Skeletal muscle tissue (tissue), 3 donors: ENCODE measurements at regions not wholly inside any gene's neighbourhood (a gene's known extent, or its start where the extent isn't known, plus 50 kb on each side); places are given as distances from the start of the nearest gene placed in this dataset.

Experiments used
- H3K27ac ChIP-seq: one replicate; pipeline ENCODE4 v1.7.0; 2013; ENCODE audit warnings: mild to moderate bottlenecking, low read depth, low read length, inconsistent platforms
- H3K27me3 ChIP-seq, 3 donors: one replicate each; pipeline ENCODE4 v1.7.0; 2013; ENCODE audit warnings: low read length in 3 of 3; ENCODE audit not compliant: control insufficient read depth in 3 of 3, insufficient read depth in 3 of 3
- H3K36me3 ChIP-seq, 3 donors: one replicate each; pipeline ENCODE4 v1.7.0; 2013; ENCODE audit warnings: low read length in 3 of 3; ENCODE audit not compliant: control insufficient read depth in 3 of 3, insufficient read depth in 3 of 3
- H3K4me1 ChIP-seq, 3 donors: one replicate each; pipeline ENCODE4 v1.7.0; 2013; ENCODE audit warnings: low read length in 3 of 3, mild to moderate bottlenecking in 3 of 3; ENCODE audit not compliant: control insufficient read depth in 3 of 3, insufficient read depth in 3 of 3
- H3K4me3 ChIP-seq, 3 donors: one replicate each; pipeline ENCODE4 v1.7.0; 2013; ENCODE audit warnings: low read length in 3 of 3
- H3K9ac ChIP-seq, 3 donors: one replicate each; pipeline ENCODE4 v1.7.0; 2013; ENCODE audit warnings: low read length in 3 of 3, mild to moderate bottlenecking in 3 of 3, moderate library complexity in 2 of 3, low read depth in 1 of 3
- H3K9me3 ChIP-seq, 3 donors: one replicate each; pipeline ENCODE4 v1.7.0; 2013; ENCODE audit warnings: low read length in 3 of 3; ENCODE audit not compliant: control insufficient read depth in 3 of 3
- donor health status: Osteomylitis.

GRCh38 chr22:47471406-47471805 lies 709.0 kb downstream of the TBC1D22A start:
- Histone ChIP-seq H3K9me3 (peaks cover 0 to 4% (median 3%) of the 10 kb centered on the region in 3 donors), H3K27ac (no peak overlapping the region), H3K4me3 (no peak overlapping the region), H3K9ac (no peak overlapping the region), H3K36me3 (no peaks in the 10 kb centered on the region), H3K27me3 (peaks cover 0 to 7% (median 0%) of the 10 kb centered on the region in 3 donors), H3K4me1 (no peaks in the 10 kb centered on the region)

GRCh38 chr22:47465809-47466208 lies 703.4 kb downstream of the TBC1D22A start:
- Histone ChIP-seq H3K36me3 (no peaks in the 10 kb centered on the region), H3K9ac (no peak overlapping the region), H3K27me3 (peaks cover 0 to 14% (median 5%) of the 10 kb centered on the region in 3 donors), H3K27ac (no peak overlapping the region), H3K9me3 (peaks cover 3 to 8% (median 4%) of the 10 kb centered on the region in 3 donors), H3K4me3 (no peak overlapping the region), H3K4me1 (no peaks in the 10 kb centered on the region)

DNA sequence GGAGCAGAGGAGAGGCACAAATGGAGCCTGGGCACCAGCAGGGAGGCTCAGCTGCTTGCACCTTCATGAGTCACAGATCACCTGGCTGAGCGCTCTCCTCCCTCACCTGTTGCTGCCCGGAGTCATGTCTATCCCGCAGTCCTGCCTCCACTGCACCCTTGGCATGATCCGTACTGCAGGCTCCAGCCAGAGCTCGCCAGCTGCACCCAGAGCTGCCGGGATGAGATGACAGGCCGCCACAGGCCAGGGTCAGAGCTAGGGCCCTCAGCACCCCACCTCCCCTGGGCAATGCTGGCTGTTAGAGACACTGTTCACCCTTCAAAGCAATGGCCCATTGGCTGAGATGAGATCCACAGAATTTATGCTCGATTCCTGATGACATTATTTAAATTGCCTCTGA lies 702.8 kb downstream of the TBC1D22A start:
- Histone ChIP-seq H3K36me3 (no peaks in the 10 kb centered on the region), H3K27me3 (peaks cover 0 to 12% (median 5%) of the 10 kb centered on the region in 3 donors), H3K9me3 (peaks cover 3 to 8% (median 4%) of the 10 kb centered on the region in 3 donors), H3K4me3 (no peak overlapping the region), H3K27ac (no peak overlapping the region), H3K9ac (no peak overlapping the region), H3K4me1 (no peaks in the 10 kb centered on the region)

GRCh38 chr22:47463220-47463619 lies 700.8 kb downstream of the TBC1D22A start:
- Histone ChIP-seq H3K9me3 (peaks cover 3 to 8% (median 4%) of the 10 kb centered on the region in 3 donors), H3K36me3 (no peaks in the 10 kb centered on the region), H3K27ac (no peak overlapping the region), H3K4me1 (no peaks in the 10 kb centered on the region), H3K4me3 (no peak overlapping the region), H3K27me3 (peaks cover 0 to 12% (median 5%) of the 10 kb centered on the region in 3 donors), H3K9ac (no peak overlapping the region)

- Histone ChIP-seq H3K9me3 (peaks cover 0 to 1% (median 0%) of the 10 kb centered on the region in 3 donors), H3K4me3 (no peak overlapping the region), H3K27me3 (peaks cover 0 to 14% (median 5%) of the 10 kb centered on the region in 3 donors), H3K4me1 (no peaks in the 10 kb centered on the region), H3K9ac (no peak overlapping the region), H3K36me3 (no peaks in the 10 kb centered on the region), H3K27ac (no peak overlapping the region)
These were observed 698.4 kb downstream of the TBC1D22A start for GRCh38 chr22:47460861-47461260.

DNA sequence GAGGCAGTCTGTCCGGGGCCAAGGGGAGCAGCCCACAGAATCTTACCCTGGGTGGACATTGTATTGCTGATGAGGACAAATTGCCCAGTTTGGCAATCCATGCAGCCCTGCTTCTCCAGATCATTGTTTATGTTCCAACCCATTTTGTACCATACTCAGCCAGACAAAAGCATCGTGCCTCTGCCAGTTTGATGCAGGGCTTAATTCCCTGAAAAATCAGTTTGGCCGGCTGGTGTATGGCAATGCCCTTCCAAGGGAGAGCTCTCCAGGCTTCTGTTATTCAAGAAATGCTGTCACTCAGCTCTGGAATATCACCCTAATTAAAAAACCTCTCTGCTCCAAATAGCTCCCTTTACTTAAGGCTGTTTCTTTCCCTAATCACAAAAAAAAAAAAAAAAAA lies 697.7 kb downstream of the TBC1D22A start:
- no peak overlapping the region for H3K4me3 ChIP-seq
- H3K36me3 ChIP-seq = no peaks in the 10 kb centered on the region
- no peaks in the 10 kb centered on the region for H3K9me3 ChIP-seq
- H3K4me1 ChIP-seq = no peaks in the 10 kb centered on the region
- H3K27ac ChIP-seq = no peak overlapping the region
- H3K27me3 ChIP-seq = peaks cover 0 to 12% (median 4%) of the 10 kb centered on the region in 3 donors
- no peak overlapping the region for H3K9ac ChIP-seq

DNA sequence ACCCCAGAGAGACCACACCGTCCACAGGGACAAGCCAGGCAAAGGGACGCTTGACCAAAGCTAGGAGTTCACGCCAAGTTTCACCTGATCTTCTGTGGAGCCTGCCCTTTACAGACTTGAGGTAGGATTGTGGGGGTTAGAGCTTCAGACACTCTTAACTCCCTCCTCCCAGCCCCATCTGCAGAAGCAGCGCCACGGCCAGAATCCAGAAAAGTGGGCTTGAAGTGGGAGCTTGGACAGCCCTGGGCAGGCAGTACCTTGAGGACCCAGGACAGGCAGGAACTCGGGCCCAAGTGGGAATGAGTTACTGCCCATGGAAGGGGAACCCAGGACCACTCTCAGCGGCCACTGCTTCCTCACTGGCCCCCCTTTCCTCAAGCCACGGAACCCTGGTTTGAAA lies 695.9 kb downstream of the TBC1D22A start:
- Histone ChIP-seq H3K9me3 (peaks cover 0 to 4% (median 0%) of the 10 kb centered on the region in 3 donors), H3K27ac (no peak overlapping the region), H3K27me3 (peaks cover 0 to 6% (median 0%) of the 10 kb centered on the region in 3 donors), H3K4me1 (no peaks in the 10 kb centered on the region), H3K36me3 (no peaks in the 10 kb centered on the region), H3K4me3 (no peak overlapping the region), H3K9ac (no peak overlapping the region)

DNA sequence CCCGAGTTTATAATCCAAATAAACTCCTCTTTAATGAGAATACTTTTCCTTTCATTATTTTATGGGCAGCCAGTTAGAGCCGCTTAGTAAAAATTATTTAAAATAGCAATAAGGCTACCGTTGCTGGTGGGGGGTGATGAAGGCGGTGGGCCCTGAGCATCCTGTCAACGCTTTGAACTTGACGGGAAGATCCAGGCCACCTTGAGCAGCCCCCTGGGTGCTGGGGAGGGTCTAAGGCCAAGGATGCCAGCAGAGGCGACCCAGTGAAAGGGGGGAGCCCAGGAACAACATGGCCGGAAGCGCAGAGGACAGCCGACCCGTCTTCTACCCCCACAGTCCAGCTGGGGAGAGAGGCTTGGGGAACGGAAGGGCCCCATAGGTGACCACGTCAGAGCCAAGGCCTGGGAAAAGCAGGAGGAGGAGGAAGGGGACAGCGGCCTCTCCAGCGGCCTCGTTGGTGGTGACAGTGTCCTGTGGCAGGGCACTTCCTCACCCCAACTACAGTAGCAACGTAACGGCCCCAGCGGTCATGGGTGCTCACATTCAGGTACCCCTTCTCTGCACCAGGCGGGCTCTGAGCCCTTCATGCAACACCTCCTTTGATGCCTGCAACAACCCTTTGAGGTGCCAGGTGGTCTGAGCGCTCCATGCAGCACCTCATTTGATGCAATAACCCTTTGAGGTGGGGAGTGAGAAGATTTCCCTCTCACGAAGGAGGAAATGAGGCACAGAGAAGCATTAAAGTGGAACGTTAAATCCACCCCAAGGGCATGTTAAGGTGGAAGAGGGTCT lies 695.3 kb downstream of the TBC1D22A start:
- Histone ChIP-seq H3K27ac (no peak overlapping the region), H3K9me3 (peaks cover 0 to 6% (median under 1%) of the 10 kb centered on the region in 3 donors), H3K4me1 (no peaks in the 10 kb centered on the region)

GRCh38 chr22:47457021-47457420 lies 694.6 kb downstream of the TBC1D22A start:
- H3K4me3 ChIP-seq = no peak overlapping the region
- peaks cover 0 to 6% (median 0%) of the 10 kb centered on the region in 3 donors for H3K27me3 ChIP-seq
- H3K27ac ChIP-seq = no peak overlapping the region
- peaks cover 0 to 6% (median 2%) of the 10 kb centered on the region in 3 donors for H3K9me3 ChIP-seq
- H3K36me3 ChIP-seq = no peaks in the 10 kb centered on the region
- no peaks in the 10 kb centered on the region for H3K4me1 ChIP-seq
- H3K9ac ChIP-seq = no peak overlapping the region

More for the DNA sequence above, 695.3 kb downstream of the TBC1D22A start:
- no peaks in the 10 kb centered on the region for H3K36me3 ChIP-seq
- peaks cover 0 to 6% (median 0%) of the 10 kb centered on the region in 3 donors for H3K27me3 ChIP-seq
- H3K4me3 ChIP-seq = no peak overlapping the region
- no peak overlapping the region for H3K9ac ChIP-seq

GRCh38 chr22:47456031-47456430 lies 693.6 kb downstream of the TBC1D22A start:
- H3K27ac ChIP-seq = no peak overlapping the region
- H3K27me3 ChIP-seq = peaks cover 0 to 6% (median 0%) of the 10 kb centered on the region in 3 donors
- H3K9me3 ChIP-seq = peaks cover 0 to 6% (median 2%) of the 10 kb centered on the region in 3 donors
- H3K4me1 ChIP-seq = no peaks in the 10 kb centered on the region
- H3K4me3 ChIP-seq = no peak overlapping the region
- no peak overlapping the region for H3K9ac ChIP-seq
- H3K36me3 ChIP-seq = no peaks in the 10 kb centered on the region
